Osteoblast (primary cell): ENCODE measurements at regions not wholly inside any gene's neighbourhood (a gene's known extent, or its start where the extent isn't known, plus 50 kb on each side); places are given as distances from the start of the nearest gene placed in this dataset.

Experiments used
- DNase-seq: peaks from one replicate; pipeline ENCODE4 v3.0.0; 2011; ENCODE audit warnings: low spot score, mixed read lengths; ENCODE audit not compliant: insufficient read length; ENCODE audit errors: missing footprints
- H2AFZ ChIP-seq: 2 replicates; pipeline ENCODE4 v1.6.0; 2011; ENCODE audit warnings: mild to moderate bottlenecking, low read length
- H3K27ac ChIP-seq: 2 replicates; pipeline ENCODE4 v1.5.1; 2011; ENCODE audit warnings: mild to moderate bottlenecking, low read depth, low read length, moderate library complexity
- H3K27me3 ChIP-seq: 2 replicates; pipeline ENCODE4 v1.6.0; 2012; ENCODE audit warnings: mild to moderate bottlenecking, control low read depth, inconsistent platforms, low read length, moderate library complexity; ENCODE audit not compliant: insufficient read depth
- H3K36me3 ChIP-seq: 2 replicates; pipeline ENCODE4 v1.5.1; 2011; ENCODE audit warnings: mild to moderate bottlenecking, low read length, control low read depth, moderate library complexity; ENCODE audit not compliant: insufficient read depth
- H3K4me1 ChIP-seq: 2 replicates; pipeline ENCODE4 v1.5.1; 2011; ENCODE audit warnings: mild to moderate bottlenecking, low read length, control low read depth, moderate library complexity; ENCODE audit not compliant: insufficient read depth
- H3K4me2 ChIP-seq: 2 replicates; pipeline ENCODE4 v1.6.0; 2011; ENCODE audit warnings: mild to moderate bottlenecking, low read length; ENCODE audit not compliant: insufficient read depth
- H3K4me3 ChIP-seq: fragments of 200-600 bp; sonication (generic); 3 replicates; pipeline ENCODE4 v1.5.1; 2012; ENCODE audit warnings: mild to moderate bottlenecking, low read length, inconsistent platforms; ENCODE audit not compliant: insufficient read depth
- H3K79me2 ChIP-seq: 2 replicates; pipeline ENCODE4 v1.6.0; 2012; ENCODE audit warnings: mild to moderate bottlenecking, low read length, control low read depth, inconsistent platforms; ENCODE audit not compliant: insufficient read depth
- H3K9me3 ChIP-seq: 2 replicates; pipeline ENCODE4 v1.5.1; 2011; ENCODE audit warnings: low read depth, low read length, control low read depth
- H4K20me1 ChIP-seq: 2 replicates; pipeline ENCODE4 v1.6.0; 2012; ENCODE audit warnings: mild to moderate bottlenecking, low read length, control low read depth; ENCODE audit not compliant: insufficient read depth
- CTCF ChIP-seq: IDR thresholded peaks from 2 replicates; pipeline ENCODE4 v1.5.1; 2011; ENCODE audit warnings: mild to moderate bottlenecking, low read depth, low read length, moderate library complexity; ENCODE audit errors: extremely low read depth

GRCh38 chr2:20917287-20917660 is 94.4 kb upstream of the LDAH start:
- Histone ChIP-seq H2AFZ (peak overlapping the region; percentile 85), H3K4me2 (peak overlapping the region; percentile 55)

GRCh38 chr2:20916604-20917286 is 93.8 kb upstream of the LDAH start:
- Histone ChIP-seq H3K27ac (peak overlapping the region; percentile 69), H3K4me3 (peak overlapping the region; percentile 20), H3K27me3 (no peaks in the 10 kb centered on the region), H3K4me1 (peaks cover 22% of the 10 kb centered on the region), H3K4me2 (peak overlapping the region; percentile 55), H2AFZ (peak overlapping the region; percentile 85), H3K9me3 (no peaks in the 10 kb centered on the region), H3K36me3 (no peaks in the 10 kb centered on the region), H3K79me2 (no peaks in the 10 kb centered on the region), H4K20me1 (no peaks in the 10 kb centered on the region)
- no peak for DNase-seq
- TF ChIP-seq CTCF: peak; percentile 44

More at GRCh38 chr2:20917287-20917660, 94.4 kb upstream of the LDAH start:
- DNase-seq: no peak
- Histone ChIP-seq H3K36me3 (no peaks in the 10 kb centered on the region), H3K4me3 (peak overlapping the region; percentile 20), H4K20me1 (no peaks in the 10 kb centered on the region), H3K27me3 (no peaks in the 10 kb centered on the region), H3K9me3 (no peaks in the 10 kb centered on the region), H3K4me1 (peaks cover 22% of the 10 kb centered on the region), H3K79me2 (no peaks in the 10 kb centered on the region), H3K27ac (peak overlapping the region; percentile 69)
- no peak for TF ChIP-seq CTCF

- no peak for DNase-seq
- H3K4me1 ChIP-seq: peaks cover 22% of the 10 kb centered on the region
- no peak overlapping the region for H3K4me3 ChIP-seq
- no peak overlapping the region for H3K27ac ChIP-seq
- H2AFZ ChIP-seq: no peak overlapping the region
- H3K79me2 ChIP-seq: no peaks in the 10 kb centered on the region
- H3K27me3 ChIP-seq: no peaks in the 10 kb centered on the region
- TF ChIP-seq CTCF: no peak
- H3K9me3 ChIP-seq: no peaks in the 10 kb centered on the region
- H3K36me3 ChIP-seq: no peaks in the 10 kb centered on the region
- no peaks in the 10 kb centered on the region for H4K20me1 ChIP-seq
- no peak overlapping the region for H3K4me2 ChIP-seq
Measured at GRCh38 chr2:20915271-20915670, 92.4 kb upstream of the LDAH start.

GRCh38 chr2:20914771-20915170 is 91.9 kb upstream of the LDAH start:
- H3K36me3 ChIP-seq: no peaks in the 10 kb centered on the region
- H3K79me2 ChIP-seq: no peaks in the 10 kb centered on the region
- H3K9me3 ChIP-seq: no peaks in the 10 kb centered on the region
- no peak overlapping the region for H3K4me3 ChIP-seq
- no peak for TF ChIP-seq CTCF
- H3K27ac ChIP-seq: no peak overlapping the region
- no peak overlapping the region for H2AFZ ChIP-seq
- no peaks in the 10 kb centered on the region for H4K20me1 ChIP-seq
- no peaks in the 10 kb centered on the region for H3K27me3 ChIP-seq
- H3K4me1 ChIP-seq: peaks cover 22% of the 10 kb centered on the region
- DNase-seq: no peak
- H3K4me2 ChIP-seq: no peak overlapping the region
